ENCODE measurements at regions not wholly inside any gene's neighbourhood (a gene's known extent, or its start where the extent isn't known, plus 50 kb on each side); places are given as distances from the start of the nearest gene placed in this dataset.

- Histone ChIP-seq H3K4me1 (replicated peaks) (no peaks in the 10 kb centered on the region), H3K27me3 (replicated peaks; ENCODE audit: insufficient read depth) (no peaks in the 10 kb centered on the region), H3K36me3 (no peaks in the 10 kb centered on the region), H3K9me3 (no peaks in the 10 kb centered on the region), H3K4me3 (no peak overlapping the region), H3K27ac (no peak overlapping the region)
- TF ChIP-seq POLR2A (IDR thresholded peaks at IDR 0.05) (no peak), CTCF (IDR thresholded peaks at IDR 0.05) (no peak), POLR2AphosphoS5 (IDR thresholded peaks at IDR 0.05) (no peak)
- intact Hi-C loops (cut with DNase I) = no loop called here
- DNase-seq (ENCODE audit: low spot score) = no peak
These were observed 84.2 kb downstream of the KCNRG start for GRCh38 chr13:50099473-50099872.

GRCh38 chr13:50101590-50101989 is 86.3 kb downstream of the KCNRG start:
- no peak overlapping the region for H3K4me3 ChIP-seq
- no peaks in the 10 kb centered on the region for H3K27me3 ChIP-seq (replicated peaks; ENCODE audit: insufficient read depth)
- intact Hi-C loops (cut with DNase I) = no loop called here
- H3K9me3 ChIP-seq = no peaks in the 10 kb centered on the region
- TF ChIP-seq POLR2AphosphoS5 (IDR thresholded peaks at IDR 0.05) (no peak), CTCF (IDR thresholded peaks at IDR 0.05) (no peak), POLR2A (IDR thresholded peaks at IDR 0.05) (no peak)
- no peak for DNase-seq (ENCODE audit: low spot score)
- H3K27ac ChIP-seq = no peak overlapping the region
- no peaks in the 10 kb centered on the region for H3K36me3 ChIP-seq
- no peaks in the 10 kb centered on the region for H3K4me1 ChIP-seq (replicated peaks)

GRCh38 chr13:50104493-50104892 is 89.2 kb downstream of the KCNRG start:
- Histone ChIP-seq H3K4me1 (replicated peaks) (no peaks in the 10 kb centered on the region), H3K27me3 (replicated peaks; ENCODE audit: insufficient read depth) (no peaks in the 10 kb centered on the region), H3K27ac (no peak overlapping the region), H3K4me3 (no peak overlapping the region), H3K9me3 (no peaks in the 10 kb centered on the region), H3K36me3 (no peaks in the 10 kb centered on the region)
- intact Hi-C loops (cut with DNase I) = no loop called here
- TF ChIP-seq POLR2AphosphoS5 (IDR thresholded peaks at IDR 0.05) = no peak
- no peak for TF ChIP-seq POLR2A (IDR thresholded peaks at IDR 0.05)
- TF ChIP-seq CTCF (IDR thresholded peaks at IDR 0.05) = no peak
- 55% methylated on average over 1 of the region's 1 CpG for WGBS
- no peak for DNase-seq (ENCODE audit: low spot score)

- intact Hi-C loops (cut with DNase I) = no loop called here
- no peaks in the 10 kb centered on the region for H3K36me3 ChIP-seq
- H3K27ac ChIP-seq = no peak overlapping the region
- TF ChIP-seq CTCF (IDR thresholded peaks at IDR 0.05) = no peak
- TF ChIP-seq POLR2A (IDR thresholded peaks at IDR 0.05) = no peak
- TF ChIP-seq POLR2AphosphoS5 (IDR thresholded peaks at IDR 0.05) = no peak
- WGBS = 82% methylated on average over 1 of the region's 1 CpG
- no peaks in the 10 kb centered on the region for H3K4me1 ChIP-seq (replicated peaks)
- DNase-seq (ENCODE audit: low spot score) = no peak
- H3K27me3 ChIP-seq (replicated peaks; ENCODE audit: insufficient read depth) = no peaks in the 10 kb centered on the region
- H3K9me3 ChIP-seq = no peaks in the 10 kb centered on the region
- H3K4me3 ChIP-seq = no peak overlapping the region
These were observed 91.3 kb downstream of the KCNRG start for GRCh38 chr13:50106559-50106958.

GRCh38 chr13:50107205-50107604 is 92.0 kb downstream of the KCNRG start:
- Histone ChIP-seq H3K27ac (no peak overlapping the region), H3K9me3 (no peaks in the 10 kb centered on the region)
- WGBS = 77% methylated on average over 1 of the region's 1 CpG

More at GRCh38 chr13:50107205-50107604, 92.0 kb downstream of the KCNRG start:
- TF ChIP-seq CTCF (IDR thresholded peaks at IDR 0.05) = no peak
- TF ChIP-seq POLR2AphosphoS5 (IDR thresholded peaks at IDR 0.05) = no peak
- TF ChIP-seq POLR2A (IDR thresholded peaks at IDR 0.05) = no peak
- Histone ChIP-seq H3K27me3 (replicated peaks; ENCODE audit: insufficient read depth) (no peaks in the 10 kb centered on the region), H3K4me3 (no peak overlapping the region), H3K36me3 (no peaks in the 10 kb centered on the region), H3K4me1 (replicated peaks) (no peaks in the 10 kb centered on the region)
- no peak for DNase-seq (ENCODE audit: low spot score)
- intact Hi-C loops (cut with DNase I) = no loop called here

All from prostate gland (tissue), 2 donors.